ENCODE measurements at regions not wholly inside any gene's neighbourhood (a gene's known extent, or its start where the extent isn't known, plus 50 kb on each side); places are given as distances from the start of the nearest gene placed in this dataset.

DNA sequence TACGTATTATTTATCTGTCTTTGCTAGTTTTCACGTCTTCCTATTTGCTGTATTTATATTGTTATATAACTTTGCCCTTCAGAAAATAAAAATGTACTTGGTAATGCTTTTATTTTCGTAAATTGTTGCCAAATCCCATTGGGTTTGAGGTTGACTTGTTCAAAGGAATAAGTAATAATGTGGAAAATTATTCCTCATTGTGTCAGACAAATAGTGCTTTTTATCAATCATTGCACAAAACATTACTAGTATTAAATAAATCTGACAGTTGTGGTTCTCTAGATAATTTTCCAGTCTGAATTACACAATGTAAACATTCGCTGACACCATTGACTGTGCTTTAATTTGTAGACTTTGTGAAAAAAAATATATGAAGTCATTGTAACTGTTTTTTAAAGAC is 798.3 kb upstream of the TMEFF2 start:
- no peak overlapping the region for H3K9ac ChIP-seq (ENCODE audit: low read length)
- no peaks in the 10 kb centered on the region for H3K9me3 Mint-ChIP-seq (ENCODE audit: insufficient read depth)

GRCh38 chr2:192983173-192983572 is 788.4 kb upstream of the TMEFF2 start:
- H3K27me3 Mint-ChIP-seq, result no peaks in the 10 kb centered on the region
- no peak overlapping the region for H3K9ac ChIP-seq (ENCODE audit: low read length)
- no peaks in the 10 kb centered on the region for H3K9me3 Mint-ChIP-seq (ENCODE audit: insufficient read depth)
- no peak overlapping the region for H3K27ac Mint-ChIP-seq
- intact Hi-C loops (cut with micrococcal nuclease), result no loop called here
- H3K9me3 ChIP-seq (ENCODE audit: control extremely low read depth in 1 of 3, control insufficient read depth in 2 of 3, insufficient read depth in 1 of 3, low read length in 2 of 3), result peaks cover 0 to 1% (median 0%) of the 10 kb centered on the region in 3 donors
- H3K27me3 ChIP-seq (replicated peaks in 1 of 4; ENCODE audit: control extremely low read depth in 1 of 4, control insufficient read depth in 3 of 4, insufficient read depth in 4 of 4, low read length in 3 of 4), result no peaks in the 10 kb centered on the region
- no peaks in the 10 kb centered on the region for H3K36me3 ChIP-seq (replicated peaks in 1 of 2; ENCODE audit: control extremely low read depth in 1 of 2, control insufficient read depth in 1 of 2, extremely low read depth in 1 of 2, insufficient read depth in 2 of 2, low read length in 1 of 2)
- no peaks in the 10 kb centered on the region for H3K4me1 ChIP-seq (ENCODE audit: control insufficient read depth in 2 of 2, insufficient read depth in 2 of 2, low read length in 2 of 2)
- no peak overlapping the region for H3K4me3 Mint-ChIP-seq
- no peak overlapping the region for H2AFZ ChIP-seq (ENCODE audit: insufficient read depth, low read depth, low read length, poor library complexity, severe bottlenecking)
- no peak overlapping the region for H3K4me2 ChIP-seq (replicated peaks; ENCODE audit: low read depth, low read length, poor library complexity, severe bottlenecking)
- ChIA-PET CTCF (no interaction called here), POLR2A (no interaction called here)
- no peaks in the 10 kb centered on the region for H4K20me1 ChIP-seq (ENCODE audit: control insufficient read depth, insufficient read depth, low read length, poor library complexity, severe bottlenecking)
- DNase-seq, result no peak
- no peaks in the 10 kb centered on the region for H3K4me1 Mint-ChIP-seq
- no peaks in the 10 kb centered on the region for H3K79me2 ChIP-seq (ENCODE audit: control insufficient read depth, insufficient read depth, low read length)
- H3K4me3 ChIP-seq (ENCODE audit: control extremely low read depth in 1 of 5, extremely low read depth in 1 of 5, insufficient read depth in 1 of 5, low read depth in 2 of 5, low read length in 4 of 5), result no peak overlapping the region
- H3K27ac ChIP-seq (ENCODE audit: low read length in 2 of 2), result no peak overlapping the region
- no peak for ATAC-seq (ENCODE audit: low read depth)
- TF ChIP-seq, protein P1, sequence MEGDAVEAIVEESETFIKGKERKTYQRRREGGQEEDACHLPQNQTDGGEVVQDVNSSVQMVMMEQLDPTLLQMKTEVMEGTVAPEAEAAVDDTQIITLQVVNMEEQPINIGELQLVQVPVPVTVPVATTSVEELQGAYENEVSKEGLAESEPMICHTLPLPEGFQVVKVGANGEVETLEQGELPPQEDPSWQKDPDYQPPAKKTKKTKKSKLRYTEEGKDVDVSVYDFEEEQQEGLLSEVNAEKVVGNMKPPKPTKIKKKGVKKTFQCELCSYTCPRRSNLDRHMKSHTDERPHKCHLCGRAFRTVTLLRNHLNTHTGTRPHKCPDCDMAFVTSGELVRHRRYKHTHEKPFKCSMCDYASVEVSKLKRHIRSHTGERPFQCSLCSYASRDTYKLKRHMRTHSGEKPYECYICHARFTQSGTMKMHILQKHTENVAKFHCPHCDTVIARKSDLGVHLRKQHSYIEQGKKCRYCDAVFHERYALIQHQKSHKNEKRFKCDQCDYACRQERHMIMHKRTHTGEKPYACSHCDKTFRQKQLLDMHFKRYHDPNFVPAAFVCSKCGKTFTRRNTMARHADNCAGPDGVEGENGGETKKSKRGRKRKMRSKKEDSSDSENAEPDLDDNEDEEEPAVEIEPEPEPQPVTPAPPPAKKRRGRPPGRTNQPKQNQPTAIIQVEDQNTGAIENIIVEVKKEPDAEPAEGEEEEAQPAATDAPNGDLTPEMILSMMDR (IDR thresholded peaks at IDR 0.05), result no peak
- no peak for TF ChIP-seq EZH2 (IDR thresholded peaks at IDR 0.05; ENCODE audit: borderline replicate concordance, insufficient read depth, low read depth, low read length, poor library complexity, severe bottlenecking)

More for the DNA sequence above, 798.3 kb upstream of the TMEFF2 start:
- no peak for TF ChIP-seq EZH2 (IDR thresholded peaks at IDR 0.05; ENCODE audit: borderline replicate concordance, insufficient read depth, low read depth, low read length, poor library complexity, severe bottlenecking)
- TF ChIP-seq, protein P1 (IDR thresholded peaks at IDR 0.05), result no peak
- Mint-ChIP-seq H3K4me1 (no peaks in the 10 kb centered on the region), H3K4me3 (no peak overlapping the region), H3K27ac (no peak overlapping the region), H3K27me3 (no peaks in the 10 kb centered on the region)
- H3K4me2 ChIP-seq (replicated peaks; ENCODE audit: low read depth, low read length, poor library complexity, severe bottlenecking), result no peak overlapping the region
- H3K36me3 ChIP-seq (replicated peaks in 1 of 2; ENCODE audit: control extremely low read depth in 1 of 2, control insufficient read depth in 1 of 2, extremely low read depth in 1 of 2, insufficient read depth in 2 of 2, low read length in 1 of 2), result no peaks in the 10 kb centered on the region
- no peak for DNase-seq
- ATAC-seq (ENCODE audit: low read depth), result no peak
- no peaks in the 10 kb centered on the region for H3K79me2 ChIP-seq (ENCODE audit: control insufficient read depth, insufficient read depth, low read length)
- H3K4me1 ChIP-seq (ENCODE audit: control insufficient read depth in 2 of 2, insufficient read depth in 2 of 2, low read length in 2 of 2), result no peaks in the 10 kb centered on the region
- CTCF ChIA-PET, result no interaction called here
- no CpG with 5 or more reads among the region's 4 CpGs for WGBS (ENCODE audit: insufficient coverage)
- no peaks in the 10 kb centered on the region for H3K27me3 ChIP-seq (replicated peaks in 1 of 4; ENCODE audit: control extremely low read depth in 1 of 4, control insufficient read depth in 3 of 4, insufficient read depth in 4 of 4, low read length in 3 of 4)
- intact Hi-C loops (cut with micrococcal nuclease), result no loop called here
- no peaks in the 10 kb centered on the region for H4K20me1 ChIP-seq (ENCODE audit: control insufficient read depth, insufficient read depth, low read length, poor library complexity, severe bottlenecking)
- peaks cover 0 to 2% (median 1%) of the 10 kb centered on the region in 3 donors for H3K9me3 ChIP-seq (ENCODE audit: control extremely low read depth in 1 of 3, control insufficient read depth in 2 of 3, insufficient read depth in 1 of 3, low read length in 2 of 3)
- no peak overlapping the region for H3K27ac ChIP-seq (ENCODE audit: low read length in 2 of 2)
- POLR2A ChIA-PET, result no interaction called here
- H2AFZ ChIP-seq (ENCODE audit: insufficient read depth, low read depth, low read length, poor library complexity, severe bottlenecking), result no peak overlapping the region
- no peak overlapping the region for H3K4me3 ChIP-seq (ENCODE audit: control extremely low read depth in 1 of 5, extremely low read depth in 1 of 5, insufficient read depth in 1 of 5, low read depth in 2 of 5, low read length in 4 of 5)

Measured in B cell (primary cell).